22Rv1 (cell line): ENCODE measurements at regions not wholly inside any gene's neighbourhood (a gene's known extent, or its start where the extent isn't known, plus 50 kb on each side); places are given as distances from the start of the nearest gene placed in this dataset.

Experiments
- ZFX ChIP-seq: fragments of 450-650 bp; IDR thresholded peaks from 2 replicates; pipeline ENCODE4 v1.6.1; 2017; ENCODE audit warnings: antibody characterized with exemption, borderline replicate concordance
- TF ChIP-seq, protein P1 (sequence below): fragments of 450-650 bp; IDR thresholded peaks from 2 replicates; pipeline ENCODE4 v1.5.1; 2017; ENCODE audit warnings: mild to moderate bottlenecking

DNA sequence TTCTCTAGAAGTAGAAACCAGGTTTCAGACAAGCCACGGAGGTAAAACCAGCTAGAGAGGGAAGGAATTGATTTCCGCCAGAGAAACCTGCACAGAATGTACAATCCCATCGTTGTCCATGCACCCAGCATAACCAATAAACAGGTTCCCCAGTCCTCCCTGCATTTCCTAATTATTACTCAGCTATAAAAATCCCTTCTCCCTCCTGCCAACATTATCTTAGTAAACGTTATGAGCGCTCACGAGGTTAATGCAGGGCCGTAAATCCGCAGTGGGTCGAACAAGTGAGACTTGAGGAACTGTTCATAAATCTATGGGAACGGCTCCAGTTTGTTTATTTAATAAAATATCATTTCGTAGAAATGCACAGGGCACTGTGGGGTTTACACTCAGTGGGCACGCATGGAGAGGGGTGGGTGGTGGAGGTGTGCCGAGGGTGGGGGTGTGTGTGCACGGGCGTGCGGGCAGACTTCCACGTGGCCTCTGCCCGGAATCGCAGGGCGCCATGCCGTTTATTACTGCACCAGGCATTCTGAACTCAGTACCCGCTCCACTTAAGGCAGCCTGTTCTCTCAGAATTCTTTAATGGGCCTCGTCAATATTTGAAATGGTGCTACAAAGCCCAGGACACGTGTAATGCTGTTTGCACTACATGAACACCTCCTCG is 257.3 kb downstream of the MIAT start:
- TF ChIP-seq, protein P1, sequence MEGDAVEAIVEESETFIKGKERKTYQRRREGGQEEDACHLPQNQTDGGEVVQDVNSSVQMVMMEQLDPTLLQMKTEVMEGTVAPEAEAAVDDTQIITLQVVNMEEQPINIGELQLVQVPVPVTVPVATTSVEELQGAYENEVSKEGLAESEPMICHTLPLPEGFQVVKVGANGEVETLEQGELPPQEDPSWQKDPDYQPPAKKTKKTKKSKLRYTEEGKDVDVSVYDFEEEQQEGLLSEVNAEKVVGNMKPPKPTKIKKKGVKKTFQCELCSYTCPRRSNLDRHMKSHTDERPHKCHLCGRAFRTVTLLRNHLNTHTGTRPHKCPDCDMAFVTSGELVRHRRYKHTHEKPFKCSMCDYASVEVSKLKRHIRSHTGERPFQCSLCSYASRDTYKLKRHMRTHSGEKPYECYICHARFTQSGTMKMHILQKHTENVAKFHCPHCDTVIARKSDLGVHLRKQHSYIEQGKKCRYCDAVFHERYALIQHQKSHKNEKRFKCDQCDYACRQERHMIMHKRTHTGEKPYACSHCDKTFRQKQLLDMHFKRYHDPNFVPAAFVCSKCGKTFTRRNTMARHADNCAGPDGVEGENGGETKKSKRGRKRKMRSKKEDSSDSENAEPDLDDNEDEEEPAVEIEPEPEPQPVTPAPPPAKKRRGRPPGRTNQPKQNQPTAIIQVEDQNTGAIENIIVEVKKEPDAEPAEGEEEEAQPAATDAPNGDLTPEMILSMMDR = no peak
- no peak for TF ChIP-seq ZFX
